Esophagus muscularis mucosa (tissue), 4 donors: ENCODE measurements at regions not wholly inside any gene's neighbourhood (a gene's known extent, or its start where the extent isn't known, plus 50 kb on each side); places are given as distances from the start of the nearest gene placed in this dataset.

Experiments
- DNase-seq: peaks from one replicate; pipeline ENCODE4 v3.0.0-alpha.2; 2017; ENCODE audit errors: extremely low spot score
- H3K27ac ChIP-seq, 4 donors: fragments of 200-600 bp; sonication (generic); replicated peaks in 1 of 4; 1 replicate in 3 of 4; 2 replicates in 1 of 4; pipeline ENCODE4 v1.5.1; 2016 to 2019; ENCODE audit warnings: mild to moderate bottlenecking in 1 of 4
- H3K27me3 ChIP-seq, 4 donors: fragments of 200-600 bp; sonication (generic); one replicate each; pipeline versions ENCODE4 v1.5.1 to v1.6.0; 2016 to 2019
- H3K36me3 ChIP-seq, 4 donors: fragments of 200-600 bp; sonication (generic); one replicate each; pipeline ENCODE4 v1.5.1; 2016 to 2019
- H3K4me1 ChIP-seq, 4 donors: fragments of 200-600 bp; sonication (generic); one replicate each; pipeline ENCODE4 v1.5.1; 2016 to 2019
- H3K4me3 ChIP-seq, 4 donors: fragments of 200-600 bp; sonication (generic); 1 replicate in 2 of 4; 2 replicates in 2 of 4; pipeline ENCODE4 v1.5.1; 2016 to 2019; ENCODE audit warnings: mild to moderate bottlenecking in 4 of 4, moderate library complexity in 1 of 4
- H3K9me3 ChIP-seq, 4 donors: fragments of 200-600 bp; sonication (generic); 1 replicate in 3 of 4; 2 replicates in 1 of 4; pipeline ENCODE4 v1.5.1; 2016 to 2019
- EP300 ChIP-seq: sonication (generic); formaldehyde crosslinking; IDR thresholded peaks from one replicate; pipeline ENCODE4 v1.6.1; 2017; ENCODE audit warnings: antibody characterized with exemption
- POLR2A ChIP-seq: fragments of 450-650 bp; IDR thresholded peaks from one replicate; pipeline ENCODE4 v1.6.1; 2017; ENCODE audit warnings: antibody characterized with exemption, moderate library complexity, mild to moderate bottlenecking, low read depth
- POLR2AphosphoS5 ChIP-seq, 2 donors: sonication (generic); formaldehyde crosslinking; IDR thresholded peaks; one replicate each; pipeline ENCODE4 v1.6.1; 2017; ENCODE audit warnings: antibody characterized with exemption in 2 of 2
- WGBS: methylation state at CpG from one replicate; pipeline ENCODE4 v1.1.5; 2018; 5-methylcytosine and 5-hydroxymethylcytosine counted together
- intact Hi-C: fragments of 100-400 bp; cut with DNase I; formaldehyde crosslinking; loops from one replicate; pipeline ENCODE4 v1.15.1; 2023
- TF ChIP-seq, protein P1 (sequence below), 3 experiments: fragments of 200-600 bp in 2 of 3; fragments of 450-650 bp in 1 of 3; sonication (generic) in 2 of 3; IDR thresholded peaks; one replicate each; pipeline ENCODE4 v1.5.1; 2017 to 2019; ENCODE audit warnings: antibody characterized with exemption in 3 of 3, mild to moderate bottlenecking in 2 of 3, moderate library complexity in 1 of 3

DNA sequence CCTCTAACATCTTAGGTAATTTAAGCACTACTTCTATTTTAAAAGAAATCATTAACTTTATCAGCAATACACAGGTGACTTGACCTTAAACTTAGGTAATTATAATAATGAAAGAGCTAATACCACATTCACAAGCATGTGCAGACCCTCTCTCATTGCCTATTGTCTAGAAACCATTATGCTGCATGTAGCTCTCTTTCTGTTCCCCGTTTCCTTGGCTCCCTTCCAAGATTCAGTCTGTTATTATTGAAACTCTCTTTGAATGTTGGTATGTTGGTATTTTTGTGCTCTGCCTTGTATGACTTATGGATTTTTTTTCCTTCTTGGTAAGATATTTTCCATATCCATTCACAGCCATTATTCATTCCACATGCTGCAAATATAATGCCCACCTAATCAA lies 201.2 kb downstream of the CDCA7 start:
- H3K36me3 ChIP-seq = no peaks in the 10 kb centered on the region
- H3K27me3 ChIP-seq = peaks cover 0 to 51% (median 3%) of the 10 kb centered on the region in 4 donors
- no peak overlapping the region for H3K27ac ChIP-seq
- TF ChIP-seq POLR2A (no peak), POLR2AphosphoS5 (IDR thresholded peaks at IDR 0.05) (no peak), EP300 (no peak)
- TF ChIP-seq, protein P1, sequence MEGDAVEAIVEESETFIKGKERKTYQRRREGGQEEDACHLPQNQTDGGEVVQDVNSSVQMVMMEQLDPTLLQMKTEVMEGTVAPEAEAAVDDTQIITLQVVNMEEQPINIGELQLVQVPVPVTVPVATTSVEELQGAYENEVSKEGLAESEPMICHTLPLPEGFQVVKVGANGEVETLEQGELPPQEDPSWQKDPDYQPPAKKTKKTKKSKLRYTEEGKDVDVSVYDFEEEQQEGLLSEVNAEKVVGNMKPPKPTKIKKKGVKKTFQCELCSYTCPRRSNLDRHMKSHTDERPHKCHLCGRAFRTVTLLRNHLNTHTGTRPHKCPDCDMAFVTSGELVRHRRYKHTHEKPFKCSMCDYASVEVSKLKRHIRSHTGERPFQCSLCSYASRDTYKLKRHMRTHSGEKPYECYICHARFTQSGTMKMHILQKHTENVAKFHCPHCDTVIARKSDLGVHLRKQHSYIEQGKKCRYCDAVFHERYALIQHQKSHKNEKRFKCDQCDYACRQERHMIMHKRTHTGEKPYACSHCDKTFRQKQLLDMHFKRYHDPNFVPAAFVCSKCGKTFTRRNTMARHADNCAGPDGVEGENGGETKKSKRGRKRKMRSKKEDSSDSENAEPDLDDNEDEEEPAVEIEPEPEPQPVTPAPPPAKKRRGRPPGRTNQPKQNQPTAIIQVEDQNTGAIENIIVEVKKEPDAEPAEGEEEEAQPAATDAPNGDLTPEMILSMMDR (IDR thresholded peaks at IDR 0.05) = no peak
- H3K9me3 ChIP-seq = no peaks in the 10 kb centered on the region
- no peak for DNase-seq
- peaks cover 0 to 5% (median 0%) of the 10 kb centered on the region in 4 donors for H3K4me1 ChIP-seq
- intact Hi-C loops = no loop called here
- no peak overlapping the region for H3K4me3 ChIP-seq
- WGBS = 0% methylated on average over 1 of the region's 1 CpG

DNA sequence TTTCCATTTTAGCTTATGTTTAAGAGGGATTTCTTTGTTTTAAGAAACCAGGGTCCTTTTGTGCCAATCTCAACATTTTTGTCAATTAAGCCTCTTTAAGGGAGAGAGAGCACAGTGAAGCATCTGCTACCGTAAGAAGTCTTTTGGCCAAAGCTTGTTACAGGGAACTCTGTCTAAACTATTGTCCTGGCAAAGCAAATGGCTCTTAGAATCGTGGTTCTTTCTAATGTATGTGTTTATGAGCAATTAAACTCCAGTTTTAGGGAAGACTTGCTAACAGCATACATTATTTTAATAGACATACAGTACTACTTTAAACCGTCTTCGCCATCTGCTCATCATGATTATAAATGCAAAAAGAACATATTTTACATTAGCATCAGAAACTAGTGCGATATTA lies 202.1 kb downstream of the CDCA7 start:
- peaks cover 0 to 5% (median 0%) of the 10 kb centered on the region in 4 donors for H3K4me1 ChIP-seq
- TF ChIP-seq EP300 = no peak
- no peak for TF ChIP-seq POLR2AphosphoS5 (IDR thresholded peaks at IDR 0.05)
- TF ChIP-seq, protein P1 (IDR thresholded peaks at IDR 0.05) = no peak
- TF ChIP-seq POLR2A = no peak
- H3K4me3 ChIP-seq = no peak overlapping the region
- H3K27me3 ChIP-seq = peaks cover 0 to 51% (median 3%) of the 10 kb centered on the region in 4 donors
- no peak for DNase-seq
- no peaks in the 10 kb centered on the region for H3K36me3 ChIP-seq
- WGBS = 69% methylated on average over 5 of the region's 5 CpGs
- no peaks in the 10 kb centered on the region for H3K9me3 ChIP-seq
- H3K27ac ChIP-seq = no peak overlapping the region
- intact Hi-C loops = no loop called here

DNA sequence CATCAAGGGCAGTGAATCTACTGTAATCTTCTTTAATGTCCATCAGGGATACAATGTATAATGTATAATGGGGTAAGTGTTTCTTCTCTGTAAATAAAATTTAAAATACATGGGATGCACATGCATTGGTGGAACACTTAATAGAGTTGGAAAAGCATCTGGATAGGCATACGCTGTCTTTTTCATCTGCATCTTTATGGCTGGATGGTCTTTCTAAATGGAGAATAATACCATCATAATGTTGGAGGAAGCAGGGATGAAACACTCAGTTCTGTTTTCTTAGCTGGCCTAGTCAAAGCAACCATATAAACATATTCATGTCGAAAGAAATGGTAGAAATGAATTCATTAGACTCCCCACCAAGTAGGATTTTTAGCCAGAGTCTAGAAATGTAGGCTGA lies 202.8 kb downstream of the CDCA7 start:
- Histone ChIP-seq H3K36me3 (no peaks in the 10 kb centered on the region), H3K9me3 (no peaks in the 10 kb centered on the region), H3K27me3 (peaks cover 0 to 51% (median 3%) of the 10 kb centered on the region in 4 donors), H3K27ac (no peak overlapping the region), H3K4me3 (no peak overlapping the region), H3K4me1 (peaks cover 0 to 5% (median 0%) of the 10 kb centered on the region in 4 donors)
- intact Hi-C loops = no loop called here
- 93% methylated on average over 2 of the region's 2 CpGs for WGBS
- DNase-seq = no peak
- TF ChIP-seq POLR2AphosphoS5 (IDR thresholded peaks at IDR 0.05) = no peak
- TF ChIP-seq POLR2A = no peak
- TF ChIP-seq EP300 = no peak
- TF ChIP-seq, protein P1 (IDR thresholded peaks at IDR 0.05) = no peak

DNA sequence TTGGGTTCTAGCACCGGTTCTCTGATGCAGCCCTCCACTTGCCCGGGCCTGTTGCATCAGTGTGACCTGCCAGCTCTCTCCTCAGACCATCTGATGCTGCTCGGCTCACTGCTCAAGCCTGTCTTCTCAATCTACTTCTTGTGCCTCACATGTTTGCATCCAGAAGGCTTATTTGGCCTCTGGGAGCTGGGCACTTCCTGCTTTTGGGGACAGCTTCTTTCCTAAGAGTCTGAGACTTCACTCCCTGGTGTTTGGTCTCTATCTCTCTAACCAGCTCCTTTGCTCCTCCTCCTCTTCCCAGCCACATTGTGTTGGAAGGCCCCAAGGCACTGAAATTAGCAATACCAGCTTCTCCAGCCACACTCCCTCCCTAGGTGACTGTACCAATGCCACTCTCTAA lies 212.8 kb downstream of the CDCA7 start:
- intact Hi-C loops = no loop called here
- Histone ChIP-seq H3K27me3 (no peaks in the 10 kb centered on the region), H3K4me3 (no peak overlapping the region), H3K27ac (no peak overlapping the region), H3K36me3 (no peaks in the 10 kb centered on the region), H3K9me3 (no peaks in the 10 kb centered on the region), H3K4me1 (peaks cover 0 to 10% (median 9%) of the 10 kb centered on the region in 4 donors)
- 95% methylated on average over 3 of the region's 3 CpGs for WGBS
- no peak for DNase-seq
- TF ChIP-seq EP300 (no peak), POLR2A (no peak), POLR2AphosphoS5 (IDR thresholded peaks at IDR 0.05) (no peak)
- TF ChIP-seq, protein P1 (IDR thresholded peaks at IDR 0.05) = no peak

- Histone ChIP-seq H3K9me3 (no peaks in the 10 kb centered on the region), H3K27ac (no peak overlapping the region), H3K4me3 (no peak overlapping the region), H3K4me1 (peaks cover 0 to 10% (median 9%) of the 10 kb centered on the region in 4 donors), H3K27me3 (no peaks in the 10 kb centered on the region), H3K36me3 (no peaks in the 10 kb centered on the region)
- TF ChIP-seq, protein P1 (IDR thresholded peaks at IDR 0.05) = no peak
- TF ChIP-seq POLR2AphosphoS5 (IDR thresholded peaks at IDR 0.05) (no peak), POLR2A (no peak), EP300 (no peak)
- WGBS = 60% methylated on average over 3 of the region's 3 CpGs
- intact Hi-C loops = no loop called here
- no peak for DNase-seq
Observed at GRCh38 chr2:173568054-173568453, 213.4 kb downstream of the CDCA7 start.
